Tibial nerve (tissue), 4 donors: ENCODE measurements at regions not wholly inside any gene's neighbourhood (a gene's known extent, or its start where the extent isn't known, plus 50 kb on each side); places are given as distances from the start of the nearest gene placed in this dataset.

ENCODE experiments used
- EP300 ChIP-seq, 2 donors: sonication (generic); formaldehyde crosslinking; IDR thresholded peaks; one replicate each; pipeline ENCODE4 v1.6.1; 2017; ENCODE audit warnings: antibody characterized with exemption in 2 of 2, mild to moderate bottlenecking in 1 of 2
- TF ChIP-seq, protein P1 (sequence below), 5 experiments: fragments of 200-600 bp in 3 of 5; fragments of 450-650 bp in 2 of 5; sonication (generic) in 3 of 5; IDR thresholded peaks; one replicate each; pipeline ENCODE4 v1.5.1; 2016 to 2019; ENCODE audit warnings: antibody characterized with exemption in 5 of 5, mild to moderate bottlenecking in 3 of 5, moderate library complexity in 2 of 5

DNA sequence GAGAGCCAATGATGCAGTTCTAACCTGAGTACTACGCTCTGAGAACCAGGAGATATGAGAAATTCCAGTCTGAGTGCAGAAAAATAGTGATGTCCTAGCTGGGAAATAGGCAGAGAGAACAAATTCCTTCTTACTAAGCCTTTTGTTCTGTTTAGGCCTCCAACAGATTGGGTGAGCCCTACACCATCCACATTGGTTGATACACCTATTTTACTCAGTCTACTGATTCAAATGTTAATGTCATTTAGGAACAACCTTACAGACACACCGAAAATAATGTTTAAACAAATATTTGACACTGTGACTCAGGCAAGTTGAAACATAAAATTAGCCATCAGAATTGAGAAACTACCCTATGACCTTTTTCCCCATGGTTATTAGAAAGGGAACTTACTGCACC, 333.9 kb upstream of the IZUMO3 start:
- TF ChIP-seq, protein P1, sequence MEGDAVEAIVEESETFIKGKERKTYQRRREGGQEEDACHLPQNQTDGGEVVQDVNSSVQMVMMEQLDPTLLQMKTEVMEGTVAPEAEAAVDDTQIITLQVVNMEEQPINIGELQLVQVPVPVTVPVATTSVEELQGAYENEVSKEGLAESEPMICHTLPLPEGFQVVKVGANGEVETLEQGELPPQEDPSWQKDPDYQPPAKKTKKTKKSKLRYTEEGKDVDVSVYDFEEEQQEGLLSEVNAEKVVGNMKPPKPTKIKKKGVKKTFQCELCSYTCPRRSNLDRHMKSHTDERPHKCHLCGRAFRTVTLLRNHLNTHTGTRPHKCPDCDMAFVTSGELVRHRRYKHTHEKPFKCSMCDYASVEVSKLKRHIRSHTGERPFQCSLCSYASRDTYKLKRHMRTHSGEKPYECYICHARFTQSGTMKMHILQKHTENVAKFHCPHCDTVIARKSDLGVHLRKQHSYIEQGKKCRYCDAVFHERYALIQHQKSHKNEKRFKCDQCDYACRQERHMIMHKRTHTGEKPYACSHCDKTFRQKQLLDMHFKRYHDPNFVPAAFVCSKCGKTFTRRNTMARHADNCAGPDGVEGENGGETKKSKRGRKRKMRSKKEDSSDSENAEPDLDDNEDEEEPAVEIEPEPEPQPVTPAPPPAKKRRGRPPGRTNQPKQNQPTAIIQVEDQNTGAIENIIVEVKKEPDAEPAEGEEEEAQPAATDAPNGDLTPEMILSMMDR (IDR thresholded peaks at IDR 0.05): no peak
- no peak for TF ChIP-seq EP300 (IDR thresholded peaks at IDR 0.05)
